ENCODE measurements at regions not wholly inside any gene's neighbourhood (a gene's known extent, or its start where the extent isn't known, plus 50 kb on each side); places are given as distances from the start of the nearest gene placed in this dataset.
A peak's percentile ranks its signal among the peaks of the same experiment; 100 is the strongest.
"Not testable (repeated sequence)": the region's sequence is repeated elsewhere in the genome, so short reads cannot be mapped to it uniquely, and the experiment has no call there.

DNA sequence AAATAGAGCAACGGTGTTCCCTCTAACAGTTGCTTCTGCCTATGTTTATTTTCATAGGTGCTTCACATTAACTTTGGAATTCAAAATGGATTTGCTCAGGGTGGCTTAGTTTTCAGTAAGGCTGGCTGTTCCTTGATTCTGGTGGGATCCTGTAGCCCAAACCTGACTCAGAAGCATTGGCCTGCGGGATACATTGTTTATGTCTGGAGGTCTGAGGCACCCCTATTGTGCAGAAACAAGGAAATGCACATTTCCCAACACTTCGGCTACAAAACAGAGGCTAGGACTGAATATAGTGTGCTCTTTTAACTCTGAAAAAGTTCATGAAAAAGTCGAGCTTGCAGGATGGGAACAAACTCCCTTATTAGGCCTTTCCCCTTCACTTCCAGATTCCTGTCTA lies 133.8 kb upstream of the F3 start:
- no peak for DNase-seq (ENCODE audit: extremely low read depth, low read depth, low spot score)

DNA sequence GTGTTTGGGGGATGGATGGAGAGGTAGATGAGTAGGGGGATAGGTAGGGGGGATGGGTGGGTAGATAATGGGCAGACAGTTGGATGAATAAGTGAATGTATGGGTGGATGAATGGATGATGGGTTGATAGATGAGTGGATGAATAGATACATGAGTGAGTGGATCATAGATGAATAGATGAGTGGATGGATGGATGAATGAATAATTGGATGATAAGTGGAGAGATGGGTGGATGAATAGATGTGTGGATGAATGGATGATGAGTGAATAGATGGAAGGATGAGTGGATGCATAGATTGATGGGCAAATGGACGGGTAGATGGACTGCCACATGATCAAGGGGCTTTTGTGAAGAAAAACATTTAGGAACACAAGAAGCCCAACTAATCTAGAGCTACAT lies 133.3 kb upstream of the F3 start:
- DNase-seq (ENCODE audit: extremely low read depth, low read depth, low spot score) = no peak

DNA sequence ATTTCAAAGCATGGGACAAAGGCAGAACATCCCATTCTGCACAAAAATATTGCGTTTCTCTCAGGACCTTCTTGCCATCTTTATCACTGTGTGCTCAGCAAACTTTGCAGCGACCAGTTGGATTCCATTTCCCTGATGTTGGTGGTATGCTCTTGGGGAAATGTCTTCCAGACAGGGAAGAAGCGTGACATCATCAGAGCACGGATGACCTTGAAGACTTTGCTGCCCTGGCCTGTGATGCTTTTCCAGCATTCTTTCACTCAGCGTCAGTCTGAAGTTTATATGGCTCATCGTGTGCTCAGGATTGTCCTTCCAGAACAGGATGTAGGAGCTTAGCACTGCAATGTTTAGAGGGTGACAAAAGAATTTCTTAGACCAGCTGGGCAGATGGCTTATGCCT lies 131.4 kb upstream of the F3 start:
- no peak for DNase-seq (ENCODE audit: extremely low read depth, low read depth, low spot score)

DNA sequence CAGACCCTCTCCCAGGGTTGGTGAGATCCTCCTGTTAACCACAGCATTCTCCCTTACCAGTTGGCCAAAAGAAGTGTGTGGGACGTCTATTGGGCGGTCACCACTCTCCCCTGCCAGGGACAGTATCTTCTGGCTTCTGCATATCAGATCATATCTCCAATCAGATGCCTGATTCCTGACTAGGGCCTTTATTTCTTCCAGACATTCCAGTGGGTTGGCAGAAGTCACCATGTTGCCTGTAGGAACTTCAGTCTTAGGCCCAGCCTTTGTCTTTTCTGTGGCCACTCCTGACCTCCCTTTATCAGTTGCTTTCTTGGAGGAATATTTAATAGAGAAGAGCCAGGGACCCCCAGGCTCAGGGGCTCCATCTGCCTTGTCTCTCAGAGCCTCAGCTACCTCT lies 130.4 kb upstream of the F3 start:
- DNase-seq (ENCODE audit: extremely low read depth, low read depth, low spot score) = no peak

DNA sequence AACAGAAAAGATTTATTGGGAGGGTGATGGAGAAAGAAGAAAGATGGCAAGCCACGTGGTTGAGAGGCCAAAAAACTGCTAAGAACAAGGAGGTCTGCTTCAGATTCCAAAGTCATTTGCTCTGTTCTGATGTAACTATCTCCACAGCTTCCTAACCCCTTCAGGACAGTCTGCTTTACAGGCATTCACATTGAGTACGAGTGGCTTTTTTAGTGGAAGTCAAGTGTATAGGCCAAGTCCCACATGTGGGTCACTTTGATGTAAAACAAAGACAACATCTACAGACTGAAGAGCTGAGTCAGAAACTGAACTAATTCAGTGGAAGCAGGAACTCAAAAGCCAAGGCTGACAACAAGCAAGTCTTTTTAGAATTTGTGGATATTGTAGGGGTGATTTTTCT lies 128.7 kb upstream of the F3 start:
- DNase-seq (ENCODE audit: extremely low read depth, low read depth, low spot score) = no peak

DNA sequence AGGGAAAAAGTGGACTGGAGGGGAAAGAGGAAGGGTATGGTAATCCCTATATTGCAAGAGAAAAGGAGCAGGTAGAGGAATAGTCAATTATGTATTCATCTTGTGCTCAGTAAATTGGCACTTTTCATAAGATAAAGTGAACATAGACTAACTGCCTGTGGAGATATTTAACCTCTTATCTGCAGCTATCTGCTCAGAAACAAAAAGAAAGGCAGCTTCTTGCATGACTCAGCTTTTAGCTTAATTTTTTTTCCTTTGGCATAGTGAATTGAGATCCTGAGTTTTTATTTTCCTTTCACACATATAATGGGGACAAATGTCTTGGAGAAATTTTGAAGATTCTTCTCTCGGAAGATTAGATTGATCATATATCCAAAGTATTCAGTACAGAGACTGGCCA lies 127.6 kb upstream of the F3 start:
- DNase-seq (ENCODE audit: extremely low read depth, low read depth, low spot score) = no peak

DNA sequence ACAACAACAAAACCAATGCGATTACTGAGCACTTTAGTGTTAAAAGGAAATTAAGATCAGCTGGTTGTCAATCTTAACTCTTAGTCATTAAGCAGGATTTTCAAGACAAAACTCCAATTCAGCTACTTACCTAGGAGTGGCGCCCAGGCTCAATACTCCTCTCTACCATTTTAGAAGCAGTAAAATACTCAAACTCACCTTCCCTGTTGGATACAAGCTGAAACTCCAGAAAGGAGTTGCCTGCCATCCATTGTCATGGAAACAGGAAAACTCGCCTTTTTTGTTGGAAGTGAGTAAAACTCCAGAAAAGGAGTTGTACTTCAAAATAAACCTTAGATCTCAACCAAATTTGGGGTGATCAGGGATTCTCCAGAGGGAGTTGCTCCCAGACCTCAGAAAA lies 127.0 kb upstream of the F3 start:
- DNase-seq (ENCODE audit: extremely low read depth, low read depth, low spot score) = no peak

DNA sequence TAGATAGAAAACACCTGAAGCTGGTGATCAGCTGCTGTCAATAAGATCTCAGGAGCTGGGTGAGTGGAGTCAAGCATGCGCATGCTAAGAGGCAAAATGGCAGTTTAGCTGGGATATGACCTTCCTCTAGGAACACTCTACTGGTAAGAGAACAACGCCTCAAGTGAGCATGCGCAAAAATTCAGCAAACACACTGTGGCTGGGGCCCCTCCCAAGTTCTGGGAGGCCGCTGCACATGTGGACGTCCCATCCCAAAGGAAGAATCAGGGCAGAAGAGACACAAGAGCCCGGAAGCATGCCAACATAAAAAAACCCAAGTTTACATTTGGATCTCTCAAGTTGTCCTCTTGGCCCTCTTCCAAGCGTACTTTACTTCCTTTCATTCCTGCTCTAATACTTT lies 126.3 kb upstream of the F3 start:
- no peak for DNase-seq (ENCODE audit: extremely low read depth, low read depth, low spot score)

DNA sequence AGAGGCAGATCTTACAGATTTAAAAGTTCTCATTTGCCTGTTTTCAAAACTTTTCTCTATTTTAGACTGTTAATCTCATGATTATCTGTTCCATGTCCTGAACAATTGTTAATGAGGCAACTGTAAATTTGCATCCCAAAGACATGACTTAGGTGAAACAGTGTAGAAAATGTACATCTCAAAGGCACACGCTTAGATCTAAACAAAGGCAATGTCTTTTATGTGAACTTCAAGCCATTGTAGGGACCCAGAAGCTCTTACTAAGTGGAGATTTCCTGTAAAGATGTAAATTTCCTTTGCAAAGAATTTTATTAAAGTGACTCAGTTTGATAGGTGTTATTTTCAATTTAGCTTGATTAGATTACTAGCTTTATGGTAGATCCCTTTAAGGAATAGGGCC lies 125.2 kb upstream of the F3 start:
- DNase-seq (ENCODE audit: extremely low read depth, low read depth, low spot score) = no peak

DNA sequence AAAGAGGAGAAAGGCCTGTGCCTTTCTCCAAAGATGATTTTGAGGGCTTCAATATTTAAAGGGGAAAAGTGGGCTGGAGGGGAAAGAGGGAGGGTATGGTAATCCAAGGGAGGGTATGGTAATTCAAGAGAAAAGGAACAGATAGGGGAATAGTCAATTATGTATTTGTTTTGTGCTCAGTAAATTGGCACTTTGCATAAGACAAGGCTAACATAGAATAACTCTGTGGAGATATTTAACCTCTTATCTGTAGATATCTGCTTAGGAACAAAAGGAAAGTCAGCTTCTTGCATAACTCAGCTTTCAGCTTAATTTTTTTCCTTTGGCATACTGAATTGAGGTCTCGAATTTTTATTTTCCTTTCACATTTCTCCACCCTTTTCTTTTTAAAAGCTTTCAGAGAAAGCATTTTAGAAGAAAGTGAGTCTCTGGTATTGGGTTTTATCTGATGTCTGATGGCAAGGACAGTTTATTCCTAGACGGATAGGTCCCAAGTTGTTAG lies 119.9 kb upstream of the F3 start:
- DNase-seq (ENCODE audit: extremely low read depth, low read depth, low spot score) = no peak

DNA sequence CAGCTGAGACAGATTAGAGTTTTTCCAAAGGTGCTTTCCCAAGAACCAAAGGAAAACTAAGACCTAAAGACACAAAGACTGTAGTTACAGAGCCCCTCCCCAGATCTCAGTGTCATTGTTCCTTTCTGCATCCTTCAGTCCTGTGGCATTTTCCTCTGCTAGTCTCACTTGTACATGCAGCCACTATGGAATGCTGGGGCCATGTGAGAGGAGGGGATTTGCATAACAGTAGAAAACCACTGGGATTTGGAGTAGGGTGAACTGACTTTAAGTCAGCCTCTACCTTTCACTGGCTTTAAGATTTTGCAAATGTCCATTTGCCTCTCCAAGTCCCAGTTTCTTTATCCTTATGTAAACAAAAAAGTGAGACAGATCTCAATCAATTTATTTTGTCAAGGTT lies 119.4 kb upstream of the F3 start:
- DNase-seq (ENCODE audit: extremely low read depth, low read depth, low spot score) = no peak

DNA sequence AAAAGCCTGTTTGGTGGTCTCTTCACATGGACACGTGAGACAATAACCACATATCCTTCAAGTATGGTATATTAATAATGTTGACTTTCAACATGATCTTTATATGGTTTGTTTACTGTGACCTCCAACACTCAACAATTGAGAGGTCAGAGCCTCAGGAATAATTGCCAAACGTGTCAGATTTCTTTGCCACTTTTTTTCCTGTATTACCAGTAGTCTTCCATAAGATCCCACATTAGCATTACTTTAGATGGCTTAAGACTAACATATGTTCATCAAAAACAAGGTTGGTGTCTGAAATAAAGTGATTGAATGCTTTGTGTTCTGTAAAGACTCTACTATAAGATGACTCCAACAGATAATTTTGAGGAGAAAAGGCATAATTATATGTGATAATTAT lies 118.7 kb upstream of the F3 start:
- DNase-seq (ENCODE audit: extremely low read depth, low read depth, low spot score) = no peak

DNA sequence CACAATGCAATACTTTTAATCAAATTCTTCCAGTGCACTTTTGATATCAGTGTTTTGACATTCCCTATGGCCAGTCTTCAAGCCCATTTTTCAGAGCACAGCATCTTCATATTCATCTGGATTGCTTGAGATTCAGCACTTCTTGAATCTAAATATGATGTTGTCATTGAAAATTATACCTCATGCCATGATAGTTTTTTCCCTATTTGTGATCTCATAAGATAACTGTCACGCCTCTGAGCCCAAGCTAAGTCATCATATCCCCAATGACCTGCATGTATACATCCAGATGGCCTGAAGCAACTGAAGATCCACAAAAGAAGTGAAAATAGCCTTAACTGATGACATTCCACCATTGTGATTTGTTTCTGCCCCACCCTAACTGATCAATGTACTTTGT lies 117.6 kb upstream of the F3 start:
- DNase-seq (ENCODE audit: extremely low read depth, low read depth, low spot score) = not testable (repeated sequence)

DNA sequence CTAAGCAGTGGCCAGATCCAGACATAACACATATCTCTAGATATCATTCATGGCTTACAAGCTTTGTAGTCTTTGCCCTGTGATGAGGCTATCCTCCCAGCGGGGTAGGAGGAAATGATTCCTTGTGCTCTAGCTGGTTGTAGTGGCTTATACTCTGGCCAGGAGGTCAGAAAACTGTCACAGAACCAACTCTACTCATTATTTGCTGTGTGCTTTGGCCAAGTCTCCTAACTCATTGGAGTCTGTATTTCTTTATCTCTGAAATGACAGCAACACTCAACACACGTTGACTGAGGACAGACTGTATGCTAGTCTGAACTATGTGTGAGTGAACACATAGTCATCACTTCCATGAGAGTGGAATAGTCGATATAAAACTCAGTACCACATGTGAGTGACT lies 116.7 kb upstream of the F3 start:
- DNase-seq (ENCODE audit: extremely low read depth, low read depth, low spot score) = no peak

DNA sequence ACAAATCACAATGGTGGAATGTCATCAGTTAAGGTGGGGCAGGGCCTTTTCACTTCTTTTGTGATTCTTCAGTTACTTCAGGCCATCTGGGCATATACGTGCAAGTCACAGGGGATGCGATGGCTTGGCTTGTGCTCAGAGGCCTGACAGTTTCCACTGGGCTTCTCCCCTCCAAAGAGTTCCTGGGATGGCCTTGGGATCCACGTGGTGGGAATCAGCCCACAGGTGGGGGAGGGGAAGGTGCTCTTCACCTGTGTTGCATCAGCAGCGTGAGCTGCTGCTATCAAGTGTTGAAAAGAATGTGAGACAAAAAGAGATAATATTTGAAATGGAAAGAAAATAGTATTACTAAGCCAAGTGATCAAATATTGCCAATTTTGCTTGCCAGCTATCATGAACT lies 116.2 kb upstream of the F3 start:
- not testable (repeated sequence) for DNase-seq (ENCODE audit: extremely low read depth, low read depth, low spot score)

DNA sequence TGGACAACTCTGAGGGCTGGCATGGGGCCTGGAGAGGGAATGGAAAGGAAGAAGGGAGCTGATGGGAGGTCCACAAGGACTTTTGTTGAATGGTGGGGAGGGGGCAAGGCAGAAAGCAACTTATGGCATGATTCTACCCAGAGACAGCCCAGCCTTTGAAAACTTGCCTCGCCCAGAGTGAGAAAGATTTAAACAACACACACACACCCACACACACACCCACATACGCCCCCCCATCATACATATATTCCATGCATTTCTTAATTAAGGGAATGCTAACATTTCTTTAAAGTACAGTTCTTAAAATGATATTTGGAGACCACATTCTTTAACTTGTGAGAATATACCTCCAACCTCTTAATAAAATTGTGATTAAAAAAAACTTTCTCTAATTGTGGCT lies 115.4 kb upstream of the F3 start:
- no peak for DNase-seq (ENCODE audit: extremely low read depth, low read depth, low spot score)

DNA sequence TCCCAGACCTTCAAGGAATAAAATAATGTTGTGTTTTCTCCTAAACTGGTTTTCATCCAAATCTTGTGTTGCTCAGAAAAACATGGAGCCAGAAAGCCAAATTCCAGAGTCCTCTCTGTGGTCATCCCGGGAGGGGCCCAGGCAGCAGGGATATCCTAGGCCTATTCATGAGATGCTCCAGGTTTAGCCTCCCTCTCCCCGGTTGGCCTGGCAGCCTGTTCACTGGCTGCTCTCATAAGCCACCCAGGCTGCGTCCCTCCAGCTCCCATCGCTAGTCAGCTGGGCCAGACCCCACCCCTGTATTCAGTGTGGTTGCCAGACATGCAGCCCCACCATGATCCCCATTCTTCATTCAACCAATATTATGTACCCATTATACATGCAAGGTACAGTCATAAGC lies 113.4 kb upstream of the F3 start:
- DNase-seq (ENCODE audit: extremely low read depth, low read depth, low spot score) = no peak

DNA sequence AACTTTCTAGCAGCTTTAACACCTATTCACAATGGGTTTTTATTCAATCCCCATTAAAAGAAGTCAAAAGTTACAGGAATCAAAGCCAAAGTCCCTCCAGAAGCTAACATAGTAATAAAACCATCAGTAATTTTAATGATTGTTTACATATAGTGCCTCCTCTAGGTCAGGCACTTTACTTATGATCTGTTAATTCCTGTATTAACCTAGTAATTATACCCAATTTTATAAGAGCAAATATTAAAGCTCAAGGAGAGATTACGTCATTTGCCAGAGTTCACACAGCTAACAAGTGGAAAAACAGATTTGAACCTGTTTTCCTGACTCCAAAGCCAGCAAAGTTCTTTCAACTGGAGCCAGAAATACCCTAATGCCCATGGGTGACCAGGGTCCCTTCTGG lies 112.9 kb upstream of the F3 start:
- DNase-seq (ENCODE audit: extremely low read depth, low read depth, low spot score) = no peak

DNA sequence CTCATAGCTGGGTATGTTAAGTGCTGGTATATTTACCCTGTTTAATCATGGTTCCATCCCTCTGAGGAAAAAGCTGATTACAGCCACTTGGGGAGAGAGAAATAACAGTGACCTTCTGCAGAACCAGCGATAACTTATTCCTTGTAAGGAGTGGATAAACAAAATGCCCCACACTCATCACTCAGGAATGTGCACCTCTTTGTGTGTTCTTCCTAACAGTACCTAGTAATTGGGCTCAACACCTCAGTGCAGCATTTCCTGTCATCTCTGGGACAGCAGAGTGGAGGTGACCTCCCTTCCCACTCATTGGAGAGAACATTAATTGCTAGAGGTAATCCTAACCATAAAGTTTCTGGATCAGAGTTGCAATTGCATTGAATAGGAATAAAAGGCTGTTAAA lies 112.5 kb upstream of the F3 start:
- no peak for DNase-seq (ENCODE audit: extremely low read depth, low read depth, low spot score)

DNA sequence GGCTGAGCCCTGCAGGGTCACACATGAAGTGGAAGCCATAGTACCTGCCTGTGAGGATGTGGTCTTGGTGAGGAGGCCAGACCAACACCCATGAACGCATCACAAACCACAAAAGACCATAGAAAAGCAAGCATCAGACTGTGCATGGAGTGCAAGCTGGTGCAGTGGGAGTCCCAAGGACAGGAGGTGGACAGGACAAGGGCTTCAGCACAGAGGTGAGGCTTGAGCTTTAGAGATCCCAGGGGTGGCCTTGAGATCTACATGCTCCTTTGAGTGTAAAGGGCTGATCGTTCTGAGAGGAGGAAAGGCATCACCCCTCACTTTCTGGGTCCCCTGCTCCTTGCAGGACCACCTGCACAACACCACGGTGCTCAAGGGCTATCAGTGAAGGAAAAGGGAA lies 111.9 kb upstream of the F3 start:
- DNase-seq (ENCODE audit: extremely low read depth, low read depth, low spot score) = no peak

DNA sequence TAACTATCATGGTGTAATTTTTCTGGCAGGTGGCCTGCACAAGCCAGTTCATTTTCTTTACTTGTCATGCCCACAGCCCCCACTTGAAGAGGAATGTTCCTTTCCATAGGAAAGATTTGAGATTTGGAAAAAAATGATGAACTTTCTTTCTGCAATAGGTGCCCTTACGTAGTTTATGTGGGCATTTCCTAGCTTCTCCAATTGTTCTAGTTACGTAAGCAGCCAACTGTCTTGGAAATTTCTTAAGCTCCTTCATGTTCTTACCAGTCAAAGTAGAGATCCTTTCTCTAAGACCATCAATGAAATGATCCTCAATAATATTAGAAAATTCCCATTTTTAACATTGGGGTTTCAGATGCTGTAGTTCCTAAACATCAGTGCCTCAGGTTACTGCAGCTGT lies 109.5 kb upstream of the F3 start:
- no peak for DNase-seq (ENCODE audit: extremely low read depth, low read depth, low spot score)

DNA sequence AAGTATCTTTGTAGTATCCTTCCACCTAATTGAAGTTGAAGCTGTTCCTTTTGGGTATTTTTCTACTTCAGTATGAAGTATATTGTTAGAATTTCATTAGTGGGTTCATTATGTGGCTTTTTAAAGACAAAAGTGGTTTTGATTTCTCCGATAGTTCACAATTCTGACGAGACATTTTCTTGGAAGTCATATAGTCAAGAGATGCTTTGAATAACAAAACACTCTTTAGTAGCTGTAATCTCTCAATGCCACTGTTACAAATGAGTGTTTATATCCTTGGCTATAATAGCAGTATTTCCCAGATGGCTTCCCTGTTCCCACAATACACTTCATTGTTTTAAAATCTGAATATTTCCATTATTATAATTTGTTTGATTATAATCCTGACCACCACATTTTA lies 108.7 kb upstream of the F3 start:
- no peak for DNase-seq (ENCODE audit: extremely low read depth, low read depth, low spot score)

DNA sequence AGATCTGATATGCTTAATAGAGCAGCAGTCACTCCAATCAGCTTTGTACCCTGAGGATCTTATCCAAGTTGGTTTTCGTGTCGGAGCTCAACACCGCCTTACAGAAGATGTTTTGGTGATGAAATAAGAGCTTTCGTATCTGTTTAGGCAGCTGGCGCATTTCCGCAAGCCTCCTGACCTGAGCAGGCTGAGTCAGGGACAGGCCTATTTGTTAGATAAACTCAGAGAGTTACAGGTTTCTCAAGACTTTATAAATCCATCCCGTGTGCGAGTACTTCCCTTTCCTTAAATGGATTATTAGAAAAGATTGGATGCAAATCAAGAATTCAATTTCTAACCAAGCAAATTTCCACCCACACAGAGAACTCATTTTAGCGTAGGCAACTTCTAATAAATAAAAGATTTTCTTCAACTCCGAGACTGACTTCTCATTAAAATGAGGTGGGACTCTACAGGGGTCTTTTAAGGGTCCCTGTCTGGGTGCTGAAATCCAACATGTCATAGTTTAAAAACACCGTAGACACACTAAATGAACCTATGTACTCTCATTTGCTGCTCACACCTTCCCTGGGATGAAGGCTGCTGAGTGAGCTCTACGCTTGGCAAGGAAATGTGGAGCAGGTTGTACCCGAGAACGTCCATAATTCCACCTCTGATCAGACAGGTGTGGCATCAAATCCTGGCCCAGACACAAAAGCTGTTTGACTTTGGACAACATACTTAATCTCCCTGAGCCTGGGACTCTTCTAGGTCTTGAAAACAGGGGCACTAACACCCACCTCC lies 106.9 kb upstream of the F3 start:
- DNase-seq (ENCODE audit: extremely low read depth, low read depth, low spot score) = peak; percentile 10

Measured in glomerular endothelial cell (primary cell).